Suppressor macrophage treated with lipopolysaccharide for 1 hour (primary cell): ENCODE measurements at regions not wholly inside any gene's neighbourhood (a gene's known extent, or its start where the extent isn't known, plus 50 kb on each side); places are given as distances from the start of the nearest gene placed in this dataset.
"Not testable (repeated sequence)": the region's sequence is repeated elsewhere in the genome, so short reads cannot be mapped to it uniquely, and the experiment has no call there.

Source experiments
- DNase-seq, 3 donors: peaks; one replicate each; pipeline ENCODE4 v3.0.0-alpha.2; 2020 to 2022

- no peak for DNase-seq
Observed at GRCh38 chr12:33834672-33835071, 187.6 kb upstream of the ALG10 start.

GRCh38 chr12:33876618-33877017, 145.7 kb upstream of the ALG10 start:
- DNase-seq, result no peak

GRCh38 chr12:33892425-33892824, 129.9 kb upstream of the ALG10 start:
- DNase-seq, result no peak

DNA sequence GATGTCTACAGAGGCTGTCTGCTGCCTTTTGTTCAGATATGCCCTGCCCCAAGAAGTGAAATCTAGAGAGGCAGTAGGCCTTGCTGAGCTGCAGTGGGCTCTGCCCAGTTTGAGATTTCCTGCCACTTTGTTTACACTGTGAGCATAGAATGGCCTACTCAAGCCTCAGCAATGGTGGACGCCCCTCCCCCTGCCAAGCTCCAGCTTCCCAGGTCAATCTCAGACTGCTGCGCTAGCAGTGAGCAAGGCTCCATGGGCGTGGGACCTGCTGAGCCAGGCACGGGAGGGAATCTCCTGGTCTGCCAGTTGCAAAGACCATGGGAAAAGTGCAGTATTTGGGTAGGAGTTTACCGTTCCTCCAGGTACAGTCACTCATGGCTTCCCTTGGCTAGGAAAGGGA, 101.8 kb upstream of the ALG10 start:
- DNase-seq, result not testable (repeated sequence)

DNA sequence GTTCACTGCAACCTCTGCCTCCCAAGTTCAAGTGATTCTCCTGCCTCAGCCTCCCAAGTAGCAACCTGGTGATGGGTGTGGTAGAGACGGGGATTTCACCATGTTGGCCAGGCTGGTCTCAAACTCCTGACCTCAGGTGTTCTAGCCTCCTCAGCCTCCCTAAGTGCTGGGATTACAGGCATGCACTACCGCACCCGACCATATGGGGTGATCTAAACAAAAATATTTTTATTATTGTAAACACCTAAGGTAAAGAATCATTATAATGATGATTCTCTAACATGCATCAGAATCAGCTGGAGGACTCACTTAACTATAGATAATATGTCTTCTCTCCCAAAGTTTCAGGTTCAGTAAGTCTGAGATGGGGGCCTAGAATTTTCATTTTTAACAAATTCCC, 96.2 kb upstream of the ALG10 start:
- DNase-seq, result no peak

DNA sequence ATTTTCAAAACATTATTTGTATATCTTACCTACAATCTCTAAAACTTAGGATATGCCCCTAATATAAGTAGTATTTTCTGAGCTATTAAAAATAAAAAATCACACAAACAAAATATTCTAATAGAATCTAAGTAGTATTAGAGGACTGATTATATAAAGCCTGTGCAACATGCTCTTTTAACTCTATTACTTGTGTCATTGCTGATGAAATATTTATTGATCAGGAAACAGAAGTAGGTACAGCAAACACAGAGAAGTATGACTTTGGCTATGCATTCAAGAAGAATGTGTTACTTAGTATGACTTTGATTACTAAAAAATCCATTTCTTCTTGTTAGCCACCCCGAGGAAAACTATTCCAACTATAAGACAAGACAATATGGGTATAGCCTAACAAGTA, 84.6 kb upstream of the ALG10 start:
- DNase-seq, result not testable (repeated sequence)

- DNase-seq, result no peak
Observed at GRCh38 chr12:33942172-33942571, 80.1 kb upstream of the ALG10 start.

DNA sequence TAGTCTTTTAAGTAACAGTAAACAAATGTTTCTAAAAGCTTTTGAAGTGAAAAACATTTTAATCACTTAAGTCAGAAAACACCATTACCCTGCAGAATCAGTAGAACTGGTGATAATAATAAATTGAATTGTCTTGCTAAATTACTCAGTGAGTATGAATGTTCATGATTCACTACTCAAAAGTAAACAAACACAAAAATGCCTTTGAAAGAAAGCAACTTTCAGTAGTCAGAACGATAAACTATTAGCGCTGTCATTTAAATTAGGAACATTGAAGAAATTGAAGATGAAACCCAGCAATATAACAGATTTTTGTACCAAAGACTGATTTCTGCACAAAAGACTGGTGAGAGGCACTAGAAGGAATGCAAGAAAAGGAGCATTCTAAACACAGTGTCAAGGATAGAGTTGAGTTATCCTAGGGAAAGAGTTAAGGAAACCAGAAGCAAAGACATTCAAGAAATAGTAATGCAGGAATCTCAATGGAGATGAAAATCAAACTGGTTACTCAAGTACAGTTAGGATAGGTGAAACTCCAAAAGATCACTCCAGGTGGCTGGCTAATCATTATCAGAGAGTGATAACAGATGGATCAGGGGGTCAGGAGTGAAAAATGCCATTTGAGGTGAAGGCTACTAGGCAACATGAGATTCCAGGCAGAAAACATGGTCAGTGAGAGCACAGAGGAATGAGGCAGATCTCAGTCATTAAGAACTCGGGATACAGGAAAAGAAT, 77.4 kb upstream of the ALG10 start:
- no peak for DNase-seq

- no peak for DNase-seq
Observed at GRCh38 chr12:33945438-33945784, 76.9 kb upstream of the ALG10 start.

DNA sequence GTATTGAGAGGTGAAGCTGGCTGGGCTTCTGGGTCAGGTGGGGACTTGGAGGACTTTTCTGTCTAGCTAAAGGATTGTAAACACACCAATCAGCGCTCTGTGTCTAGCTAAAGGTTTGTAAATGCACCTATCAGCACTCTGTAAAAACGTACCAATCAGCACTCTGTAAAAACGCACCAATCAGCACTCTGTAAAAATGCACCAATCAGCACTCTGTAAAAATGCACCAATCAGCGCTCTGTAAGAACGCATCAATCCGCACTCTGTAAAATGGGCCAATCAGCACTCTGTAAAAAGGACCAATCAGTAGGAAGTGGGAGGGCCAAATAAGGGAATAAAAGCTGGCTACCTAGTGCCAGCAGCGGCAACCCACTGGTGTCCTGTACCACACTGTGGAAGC, 56.1 kb upstream of the ALG10 start:
- DNase-seq, result not testable (repeated sequence)

GRCh38 chr12:33967760-33968159, 54.5 kb upstream of the ALG10 start:
- DNase-seq, result no peak
